ENCODE measurements at regions not wholly inside any gene's neighbourhood (a gene's known extent, or its start where the extent isn't known, plus 50 kb on each side); places are given as distances from the start of the nearest gene placed in this dataset.

DNA sequence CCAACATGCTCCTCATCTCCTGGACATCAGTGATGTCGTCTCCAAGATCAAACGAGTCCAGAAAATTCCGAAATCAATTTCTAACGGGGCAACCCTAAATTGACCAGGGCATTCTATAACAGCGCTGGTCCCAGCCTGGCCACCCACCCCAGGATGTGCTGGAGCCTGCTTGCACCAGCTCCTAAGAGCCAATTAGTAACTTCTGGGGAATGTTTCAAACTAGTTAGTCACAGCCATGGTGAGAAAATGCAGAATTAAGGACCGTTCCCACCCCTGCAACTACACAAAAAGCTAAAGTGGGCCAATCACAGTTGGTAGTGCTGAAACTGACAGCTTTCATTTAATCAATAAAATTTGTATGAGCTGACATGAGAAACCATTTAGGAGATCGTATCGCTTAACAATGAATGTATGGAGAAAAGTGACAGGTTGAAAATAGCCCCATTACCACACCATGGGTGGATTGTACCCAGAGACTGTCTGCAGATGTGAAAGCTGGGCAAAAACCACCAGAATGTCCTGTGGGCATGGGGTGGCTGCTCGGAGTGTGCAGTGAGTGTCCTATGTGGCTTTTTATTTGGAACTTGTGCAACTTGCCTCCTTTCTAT lies 165.7 kb upstream of the AFDN start:
- no peak overlapping the region for H3K27ac Mint-ChIP-seq (ENCODE audit: unreplicated experiment)

DNA sequence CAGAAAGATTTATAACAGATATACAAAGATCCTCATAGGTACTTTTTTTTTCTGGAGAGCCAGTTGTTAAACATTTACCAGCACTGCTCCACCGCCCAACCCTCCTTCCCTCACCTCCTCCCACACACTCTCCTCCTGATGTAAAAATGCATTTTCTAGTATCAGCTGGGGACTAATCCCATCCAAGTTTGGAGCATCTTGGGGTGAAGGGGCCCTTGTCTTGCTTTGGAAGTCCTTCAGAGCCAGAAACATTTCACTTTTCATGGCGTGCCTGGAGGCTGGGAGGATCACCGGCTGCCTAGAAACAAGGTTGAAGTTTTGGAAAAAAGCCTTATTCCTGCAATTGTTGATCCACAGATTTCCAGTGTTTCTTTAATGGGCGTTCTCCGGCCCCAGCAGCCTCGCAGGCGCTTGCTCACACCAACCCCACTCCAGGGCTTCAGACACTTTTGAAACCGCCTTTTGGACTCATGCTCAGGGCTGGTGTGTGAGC lies 165.1 kb upstream of the AFDN start:
- TF ChIP-seq, protein P1, sequence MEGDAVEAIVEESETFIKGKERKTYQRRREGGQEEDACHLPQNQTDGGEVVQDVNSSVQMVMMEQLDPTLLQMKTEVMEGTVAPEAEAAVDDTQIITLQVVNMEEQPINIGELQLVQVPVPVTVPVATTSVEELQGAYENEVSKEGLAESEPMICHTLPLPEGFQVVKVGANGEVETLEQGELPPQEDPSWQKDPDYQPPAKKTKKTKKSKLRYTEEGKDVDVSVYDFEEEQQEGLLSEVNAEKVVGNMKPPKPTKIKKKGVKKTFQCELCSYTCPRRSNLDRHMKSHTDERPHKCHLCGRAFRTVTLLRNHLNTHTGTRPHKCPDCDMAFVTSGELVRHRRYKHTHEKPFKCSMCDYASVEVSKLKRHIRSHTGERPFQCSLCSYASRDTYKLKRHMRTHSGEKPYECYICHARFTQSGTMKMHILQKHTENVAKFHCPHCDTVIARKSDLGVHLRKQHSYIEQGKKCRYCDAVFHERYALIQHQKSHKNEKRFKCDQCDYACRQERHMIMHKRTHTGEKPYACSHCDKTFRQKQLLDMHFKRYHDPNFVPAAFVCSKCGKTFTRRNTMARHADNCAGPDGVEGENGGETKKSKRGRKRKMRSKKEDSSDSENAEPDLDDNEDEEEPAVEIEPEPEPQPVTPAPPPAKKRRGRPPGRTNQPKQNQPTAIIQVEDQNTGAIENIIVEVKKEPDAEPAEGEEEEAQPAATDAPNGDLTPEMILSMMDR (IDR thresholded peaks at IDR 0.05; ENCODE audit: insufficient read depth in 1 of 2, low read depth in 1 of 2, low read length in 1 of 2, severe bottlenecking in 1 of 2, unreplicated experiment in 1 of 2) = no peak
- intact Hi-C loops (cut with micrococcal nuclease; ENCODE audit: unreplicated experiment) = no loop called here
- no peaks in the 10 kb centered on the region for H3K9me3 Mint-ChIP-seq (ENCODE audit: unreplicated experiment)
- ChIA-PET POLR2A (interaction anchor here (0.6 kb wide), 1 partner anchor 85 kb away, joined by 5 read pairs; no protein-coding TSS in a partner anchor), CTCF (no interaction called here)
- peaks cover 11% of the 10 kb centered on the region for H3K4me1 ChIP-seq
- H3K9me3 ChIP-seq = no peaks in the 10 kb centered on the region
- H3K27ac Mint-ChIP-seq (ENCODE audit: unreplicated experiment) = no peak overlapping the region
- H3K4me3 ChIP-seq (ENCODE audit: low read depth, low read length) = no peak overlapping the region
- no peaks in the 10 kb centered on the region for H3K36me3 Mint-ChIP-seq (ENCODE audit: insufficient read depth, unreplicated experiment)
- H3K4me1 Mint-ChIP-seq (ENCODE audit: low read depth, unreplicated experiment) = no peaks in the 10 kb centered on the region
- no peak overlapping the region for H3K4me3 Mint-ChIP-seq (ENCODE audit: unreplicated experiment)
- H3K27me3 Mint-ChIP-seq (ENCODE audit: insufficient read depth, unreplicated experiment) = no peaks in the 10 kb centered on the region
- DNase-seq = no peak
- no peaks in the 10 kb centered on the region for H3K36me3 ChIP-seq (ENCODE audit: control insufficient read depth, insufficient read depth, low read length)
- no TSS peak for BruUV-seq (replicated peaks)
- H3K27me3 ChIP-seq (replicated peaks; ENCODE audit: control insufficient read depth, insufficient read depth, low read length) = no peaks in the 10 kb centered on the region

More for the DNA sequence above, 165.7 kb upstream of the AFDN start:
- no peak for DNase-seq
- Mint-ChIP-seq H3K36me3 (ENCODE audit: insufficient read depth, unreplicated experiment) (no peaks in the 10 kb centered on the region), H3K9me3 (ENCODE audit: unreplicated experiment) (no peaks in the 10 kb centered on the region), H3K4me3 (ENCODE audit: unreplicated experiment) (no peak overlapping the region), H3K27me3 (ENCODE audit: insufficient read depth, unreplicated experiment) (no peaks in the 10 kb centered on the region), H3K4me1 (ENCODE audit: low read depth, unreplicated experiment) (no peaks in the 10 kb centered on the region)
- Histone ChIP-seq H3K4me1 (peaks cover 11% of the 10 kb centered on the region), H3K36me3 (ENCODE audit: control insufficient read depth, insufficient read depth, low read length) (no peaks in the 10 kb centered on the region), H3K4me3 (ENCODE audit: low read depth, low read length) (no peak overlapping the region), H3K27me3 (replicated peaks; ENCODE audit: control insufficient read depth, insufficient read depth, low read length) (no peaks in the 10 kb centered on the region), H3K9me3 (no peaks in the 10 kb centered on the region)
- TF ChIP-seq, protein P1 (IDR thresholded peaks at IDR 0.05; ENCODE audit: insufficient read depth in 1 of 2, low read depth in 1 of 2, low read length in 1 of 2, severe bottlenecking in 1 of 2, unreplicated experiment in 1 of 2) = no peak
- ChIA-PET POLR2A (interaction anchor here (0.6 kb wide), 1 partner anchor 86 kb away, joined by 5 read pairs; no protein-coding TSS in a partner anchor), CTCF (no interaction called here)
- intact Hi-C loops (cut with micrococcal nuclease; ENCODE audit: unreplicated experiment) = no loop called here
- no TSS peak for BruUV-seq (replicated peaks)

DNA sequence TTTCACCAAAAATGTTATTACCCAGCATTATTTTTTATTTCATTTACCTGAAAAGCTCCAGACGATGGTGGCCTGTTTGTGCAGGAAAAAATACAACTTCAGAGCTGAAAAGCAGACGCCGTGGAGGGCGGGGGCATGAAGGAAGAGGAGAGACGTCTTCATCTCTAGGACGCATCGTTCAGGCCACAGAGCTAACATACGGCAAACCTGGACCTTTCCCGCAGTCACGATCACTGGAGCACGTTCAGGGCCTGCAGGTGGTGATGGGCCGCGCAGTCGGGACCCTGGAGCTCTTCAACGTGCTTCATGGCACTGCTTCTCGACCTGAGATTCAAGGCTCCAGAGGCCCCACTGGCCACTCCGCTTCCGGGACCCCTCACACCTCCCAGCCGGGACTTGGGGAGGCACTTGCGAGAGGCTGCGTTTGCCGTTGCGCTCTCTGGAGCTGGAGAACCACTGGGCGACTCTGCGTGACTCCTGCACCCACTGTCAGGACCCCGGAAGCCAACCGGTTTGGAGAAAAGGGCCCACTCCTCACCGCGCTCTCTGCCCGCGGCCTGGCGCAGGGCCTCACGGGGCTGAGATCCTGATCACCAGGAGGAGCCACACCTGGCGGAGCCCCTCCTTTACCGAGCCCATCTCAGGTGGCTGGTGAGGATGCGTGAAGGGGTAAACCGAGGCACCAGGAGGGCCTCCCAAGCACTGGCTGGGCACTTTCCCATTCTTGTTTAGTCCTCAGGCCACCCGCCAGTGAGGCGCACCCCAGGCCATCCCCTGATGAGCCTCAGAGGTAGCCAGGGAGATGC lies 164.4 kb upstream of the AFDN start:
- POLR2A ChIA-PET = interaction anchor here (0.6 kb wide), 1 partner anchor 85 kb away, joined by 5 read pairs; no protein-coding TSS in a partner anchor
- no peak overlapping the region for H3K4me3 Mint-ChIP-seq (ENCODE audit: unreplicated experiment)
- no peak overlapping the region for H3K27ac Mint-ChIP-seq (ENCODE audit: unreplicated experiment)
- no TSS peak for BruUV-seq (replicated peaks)
- H3K9me3 Mint-ChIP-seq (ENCODE audit: unreplicated experiment) = no peaks in the 10 kb centered on the region
- Histone ChIP-seq H3K4me1 (peaks cover 11% of the 10 kb centered on the region), H3K36me3 (ENCODE audit: control insufficient read depth, insufficient read depth, low read length) (no peaks in the 10 kb centered on the region), H3K4me3 (ENCODE audit: low read depth, low read length) (no peak overlapping the region), H3K9me3 (no peaks in the 10 kb centered on the region), H3K27me3 (replicated peaks; ENCODE audit: control insufficient read depth, insufficient read depth, low read length) (no peaks in the 10 kb centered on the region)
- no peaks in the 10 kb centered on the region for H3K36me3 Mint-ChIP-seq (ENCODE audit: insufficient read depth, unreplicated experiment)
- H3K4me1 Mint-ChIP-seq (ENCODE audit: low read depth, unreplicated experiment) = no peaks in the 10 kb centered on the region
- DNase-seq = no peak
- TF ChIP-seq, protein P1 (IDR thresholded peaks at IDR 0.05; ENCODE audit: insufficient read depth in 1 of 2, low read depth in 1 of 2, low read length in 1 of 2, severe bottlenecking in 1 of 2, unreplicated experiment in 1 of 2) = no peak
- H3K27me3 Mint-ChIP-seq (ENCODE audit: insufficient read depth, unreplicated experiment) = no peaks in the 10 kb centered on the region
- CTCF ChIA-PET = no interaction called here
- intact Hi-C loops (cut with micrococcal nuclease; ENCODE audit: unreplicated experiment) = no loop called here
